WI38 (cell line): ENCODE measurements at regions not wholly inside any gene's neighbourhood (a gene's known extent, or its start where the extent isn't known, plus 50 kb on each side); places are given as distances from the start of the nearest gene placed in this dataset.

Source experiments
- H3K4me3 ChIP-seq: 2 replicates; pipeline ENCODE4 v1.5.1; 2011; ENCODE audit warnings: low read depth, mild to moderate bottlenecking, control low read depth, low read length
- TF ChIP-seq, protein P1 (sequence below): IDR thresholded peaks from 2 replicates; pipeline ENCODE4 v1.5.1; 2012; ENCODE audit warnings: low read depth, mild to moderate bottlenecking, control low read depth, low read length

DNA sequence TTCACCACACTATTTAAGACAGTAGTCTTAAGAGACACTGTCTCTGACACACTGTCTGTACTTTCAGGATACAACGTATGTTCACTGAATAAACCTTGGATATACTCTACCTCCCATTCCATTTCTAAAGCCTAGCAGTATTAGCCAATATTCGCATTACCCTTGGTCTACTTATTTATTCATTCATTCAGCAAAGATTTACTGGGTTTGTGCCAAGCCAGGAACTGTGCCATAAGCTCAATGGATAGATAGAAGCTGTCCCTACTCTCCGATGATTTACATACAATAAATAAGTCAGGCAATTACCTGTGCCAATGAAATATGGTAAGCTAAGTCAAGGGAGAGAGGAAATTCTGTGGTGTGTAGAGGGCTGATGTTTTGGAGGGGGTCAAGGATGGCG is 195.2 kb upstream of the RAB4A start:
- H3K4me3 ChIP-seq: no peak overlapping the region
- TF ChIP-seq, protein P1, sequence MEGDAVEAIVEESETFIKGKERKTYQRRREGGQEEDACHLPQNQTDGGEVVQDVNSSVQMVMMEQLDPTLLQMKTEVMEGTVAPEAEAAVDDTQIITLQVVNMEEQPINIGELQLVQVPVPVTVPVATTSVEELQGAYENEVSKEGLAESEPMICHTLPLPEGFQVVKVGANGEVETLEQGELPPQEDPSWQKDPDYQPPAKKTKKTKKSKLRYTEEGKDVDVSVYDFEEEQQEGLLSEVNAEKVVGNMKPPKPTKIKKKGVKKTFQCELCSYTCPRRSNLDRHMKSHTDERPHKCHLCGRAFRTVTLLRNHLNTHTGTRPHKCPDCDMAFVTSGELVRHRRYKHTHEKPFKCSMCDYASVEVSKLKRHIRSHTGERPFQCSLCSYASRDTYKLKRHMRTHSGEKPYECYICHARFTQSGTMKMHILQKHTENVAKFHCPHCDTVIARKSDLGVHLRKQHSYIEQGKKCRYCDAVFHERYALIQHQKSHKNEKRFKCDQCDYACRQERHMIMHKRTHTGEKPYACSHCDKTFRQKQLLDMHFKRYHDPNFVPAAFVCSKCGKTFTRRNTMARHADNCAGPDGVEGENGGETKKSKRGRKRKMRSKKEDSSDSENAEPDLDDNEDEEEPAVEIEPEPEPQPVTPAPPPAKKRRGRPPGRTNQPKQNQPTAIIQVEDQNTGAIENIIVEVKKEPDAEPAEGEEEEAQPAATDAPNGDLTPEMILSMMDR: no peak

DNA sequence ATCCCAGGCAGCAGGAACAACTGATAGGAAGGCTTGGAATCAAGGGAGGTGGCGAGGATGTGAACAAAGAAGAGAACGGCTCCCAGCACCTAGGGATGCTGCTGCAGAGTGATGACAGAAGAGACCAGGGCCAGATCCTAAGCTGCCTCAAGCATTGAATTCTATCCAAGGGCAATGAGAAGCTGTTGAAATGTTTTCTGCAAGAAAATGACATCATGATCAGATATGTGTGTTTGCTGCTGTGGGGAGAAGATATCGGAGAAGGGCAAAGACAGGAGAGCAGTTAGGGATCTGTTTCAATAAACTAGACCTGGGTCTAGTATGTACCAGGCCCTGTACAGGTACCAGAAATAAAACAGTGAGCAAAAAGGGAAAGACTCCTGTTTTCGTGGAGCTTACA is 194.7 kb upstream of the RAB4A start:
- TF ChIP-seq, protein P1: no peak
- no peak overlapping the region for H3K4me3 ChIP-seq

- no peak overlapping the region for H3K4me3 ChIP-seq
- TF ChIP-seq, protein P1: no peak
Measured at GRCh38 chr1:229079016-229079595, 191.8 kb upstream of the RAB4A start.

DNA sequence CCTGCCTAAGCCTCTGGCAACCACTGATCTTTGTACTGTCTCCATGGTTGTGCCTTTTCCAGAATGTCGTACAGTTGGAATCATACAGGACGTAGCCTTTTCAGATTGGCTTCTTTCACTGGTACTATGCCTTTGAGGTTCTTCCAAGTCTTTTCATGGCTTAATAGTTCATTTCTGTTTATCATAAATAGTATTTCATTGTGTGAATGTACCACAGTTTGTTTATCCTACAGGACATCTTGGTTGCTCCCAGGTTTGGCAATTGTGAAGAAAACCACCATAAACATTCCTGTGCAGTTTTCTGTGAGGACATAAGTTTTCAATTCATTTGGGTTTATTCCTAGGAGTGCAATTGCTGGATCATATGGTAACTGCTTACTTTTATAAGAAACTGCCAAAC is 190.6 kb upstream of the RAB4A start:
- H3K4me3 ChIP-seq: no peak overlapping the region
- TF ChIP-seq, protein P1: no peak

DNA sequence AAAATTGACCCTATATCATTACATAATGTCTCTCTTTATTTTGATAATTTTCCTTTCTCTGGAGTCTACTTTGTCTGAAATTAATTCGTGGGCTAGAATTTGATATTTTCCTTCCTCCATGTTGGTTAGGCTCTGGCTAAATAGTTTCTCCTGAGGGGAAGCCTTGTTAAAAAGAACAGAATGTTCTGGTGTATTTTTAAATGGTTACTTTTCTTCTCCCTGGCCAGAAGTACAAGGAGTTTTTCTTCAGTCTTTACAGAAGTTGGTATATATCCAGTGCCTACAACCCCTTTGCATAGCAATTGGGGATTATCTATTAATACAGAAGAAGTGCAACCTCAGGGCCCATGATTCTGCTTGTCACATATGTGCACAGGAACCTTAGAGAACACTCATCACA is 185.6 kb upstream of the RAB4A start:
- H3K4me3 ChIP-seq: no peak overlapping the region
- TF ChIP-seq, protein P1: no peak

DNA sequence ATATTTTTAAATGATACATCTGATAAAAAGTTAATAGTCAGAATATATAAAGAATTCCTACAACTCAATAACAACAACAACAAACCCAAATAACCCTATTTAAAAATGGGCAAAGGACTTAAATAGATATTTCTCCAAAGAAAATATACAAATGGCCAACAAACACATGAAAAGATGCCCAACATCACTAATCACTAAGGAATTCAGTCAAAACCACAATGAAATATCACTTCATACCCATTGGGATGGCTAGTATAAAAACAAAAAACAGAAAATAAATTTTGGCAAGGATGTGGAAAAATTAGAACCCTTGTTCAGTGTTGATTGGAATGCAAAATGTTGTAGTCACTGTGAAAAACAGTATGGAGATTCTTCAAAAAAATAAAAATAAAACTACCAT is 184.8 kb upstream of the RAB4A start:
- TF ChIP-seq, protein P1: no peak
- H3K4me3 ChIP-seq: no peak overlapping the region

- TF ChIP-seq, protein P1: no peak
- H3K4me3 ChIP-seq: no peak overlapping the region
Measured at GRCh38 chr1:229086686-229087085, 184.2 kb upstream of the RAB4A start.
